ENCODE measurements at regions not wholly inside any gene's neighbourhood (a gene's known extent, or its start where the extent isn't known, plus 50 kb on each side); places are given as distances from the start of the nearest gene placed in this dataset.

GRCh38 chr17:69725146-69725545 is 310.6 kb downstream of the MAP2K6 start:
- TF ChIP-seq CTCF (IDR thresholded peaks at IDR 0.05) (no peak), POLR2A (IDR thresholded peaks at IDR 0.05) (no peak)

Measured in esophagus squamous epithelium (tissue), 4 donors.